A673 (cell line): ENCODE measurements at regions not wholly inside any gene's neighbourhood (a gene's known extent, or its start where the extent isn't known, plus 50 kb on each side); places are given as distances from the start of the nearest gene placed in this dataset.

ENCODE experiments used
- CTCF ChIP-seq: fragments of 300-800, 200-600 bp; sonication (generic); conservative IDR thresholded peaks from 2 replicates; pipeline ENCODE4 v1.5.1; 2017; ENCODE audit warnings: low read depth, mild to moderate bottlenecking, antibody characterized with exemption, low read length, moderate library complexity, mixed read lengths
- EZH2 ChIP-seq: fragments of 200-600 bp; sonication (generic); IDR thresholded peaks from 2 replicates; pipeline ENCODE4 v1.6.1; 2017; ENCODE audit warnings: borderline replicate concordance, low read depth, mild to moderate bottlenecking, mixed read lengths, antibody characterized with exemption, low read length; ENCODE audit not compliant: poor library complexity, severe bottlenecking

- TF ChIP-seq CTCF = no peak
- TF ChIP-seq EZH2 = no peak
Observed at GRCh38 chr2:6497048-6497447, 368.7 kb downstream of the CMPK2 start.
